ENCODE measurements at regions not wholly inside any gene's neighbourhood (a gene's known extent, or its start where the extent isn't known, plus 50 kb on each side); places are given as distances from the start of the nearest gene placed in this dataset.

GRCh38 chr5:92979716-92980115 lies 601.3 kb downstream of the NR2F1-AS1 start:
- POLR2A ChIA-PET = interaction anchor here (0.6 kb wide), 1 partner anchor 13 kb away, joined by 6 read pairs; no protein-coding TSS in a partner anchor
- H3K27ac Mint-ChIP-seq = no peak overlapping the region
- H3K4me1 Mint-ChIP-seq = no peaks in the 10 kb centered on the region
- H3K9me3 Mint-ChIP-seq = no peaks in the 10 kb centered on the region
- TF ChIP-seq ZMAT4 (CRISPR knock-in tag; IDR thresholded peaks at IDR 0.05) = no peak
- TF ChIP-seq ZNF232 (CRISPR knock-in tag; IDR thresholded peaks at IDR 0.05) = no peak
- CTCF ChIA-PET = no interaction called here
- H3K36me3 Mint-ChIP-seq = no peaks in the 10 kb centered on the region
- no peaks in the 10 kb centered on the region for H3K27me3 Mint-ChIP-seq (ENCODE audit: low read depth)
- no peak for ATAC-seq
- DNase-seq (ENCODE audit: low spot score) = no peak
- H3K4me3 Mint-ChIP-seq = no peak overlapping the region

- Mint-ChIP-seq H3K27ac (no peak overlapping the region), H3K4me3 (no peak overlapping the region), H3K27me3 (ENCODE audit: low read depth) (no peaks in the 10 kb centered on the region), H3K9me3 (no peaks in the 10 kb centered on the region), H3K36me3 (no peaks in the 10 kb centered on the region), H3K4me1 (no peaks in the 10 kb centered on the region)
- no peak for ATAC-seq
- DNase-seq (ENCODE audit: low spot score) = no peak
- TF ChIP-seq PRRX2 (CRISPR knock-in tag; IDR thresholded peaks at IDR 0.05) (no peak), IRF1 (CRISPR knock-in tag; IDR thresholded peaks at IDR 0.05) (no peak), NFATC4 (CRISPR knock-in tag; IDR thresholded peaks at IDR 0.05) (no peak), HMGXB4 (CRISPR knock-in tag; IDR thresholded peaks at IDR 0.05) (no peak), ZMAT4 (CRISPR knock-in tag; IDR thresholded peaks at IDR 0.05) (no peak), USF1 (CRISPR knock-in tag; IDR thresholded peaks at IDR 0.05) (no peak), MLX (CRISPR knock-in tag; IDR thresholded peaks at IDR 0.05) (no peak), FOXP4 (CRISPR knock-in tag; IDR thresholded peaks at IDR 0.05) (no peak), EMX1 (CRISPR knock-in tag; IDR thresholded peaks at IDR 0.05) (no peak), SOX15 (CRISPR knock-in tag; IDR thresholded peaks at IDR 0.05) (no peak), ZNF532 (CRISPR knock-in tag; IDR thresholded peaks at IDR 0.05; ENCODE audit: borderline replicate concordance) (no peak), ZNF219 (CRISPR knock-in tag; IDR thresholded peaks at IDR 0.05; ENCODE audit: borderline replicate concordance) (no peak), ATF2 (CRISPR knock-in tag; IDR thresholded peaks at IDR 0.05; ENCODE audit: borderline replicate concordance, low read depth) (no peak), E2F4 (CRISPR knock-in tag; IDR thresholded peaks at IDR 0.05; ENCODE audit: borderline replicate concordance, low read depth) (no peak), SP1 (CRISPR knock-in tag; conservative IDR thresholded peaks at IDR 0.05) (no peak), ATF1 (CRISPR knock-in tag; IDR thresholded peaks at IDR 0.05) (no peak), ETV6 (CRISPR knock-in tag; IDR thresholded peaks at IDR 0.05) (no peak), ZNF423 (CRISPR knock-in tag; IDR thresholded peaks at IDR 0.05) (no peak), ZBTB21 (CRISPR knock-in tag; IDR thresholded peaks at IDR 0.05; ENCODE audit: borderline replicate concordance) (no peak), JUN (CRISPR knock-in tag; IDR thresholded peaks at IDR 0.05) (no peak)
- ChIA-PET CTCF (no interaction called here), POLR2A (no interaction called here)
Observed at GRCh38 chr5:92977846-92978540, 603.0 kb downstream of the NR2F1-AS1 start.
